DOHH2 (cell line): ENCODE measurements at regions not wholly inside any gene's neighbourhood (a gene's known extent, or its start where the extent isn't known, plus 50 kb on each side); places are given as distances from the start of the nearest gene placed in this dataset.
"Not testable (repeated sequence)": the region's sequence is repeated elsewhere in the genome, so short reads cannot be mapped to it uniquely, and the experiment has no call there.

Experiments used
- H3F3A ChIP-seq: fragments of 200-600 bp; sonication (generic), shearing (Covaris generic); 2 replicates; pipeline ENCODE4 v1.6.0; 2016; ENCODE audit warnings: antibody characterized with exemption, mild to moderate bottlenecking; ENCODE audit not compliant: control insufficient read depth, insufficient read depth
- H3K27ac ChIP-seq: fragments of 200-600 bp; sonication (generic); 2 replicates; pipeline ENCODE4 v1.5.1; 2014; ENCODE audit warnings: low read depth, mild to moderate bottlenecking, low read length, moderate library complexity
- H3K27me3 ChIP-seq: fragments of 200-600 bp; sonication (generic); 2 replicates; pipeline ENCODE4 v1.6.1; 2014; ENCODE audit warnings: mild to moderate bottlenecking, low read length, mixed read lengths; ENCODE audit not compliant: control insufficient read depth
- H3K36me3 ChIP-seq: fragments of 200-600 bp; sonication (generic); 2 replicates; pipeline ENCODE4 v1.6.1; 2014; ENCODE audit warnings: mild to moderate bottlenecking, low read length, moderate library complexity, mixed read lengths; ENCODE audit not compliant: control insufficient read depth
- H3K4me1 ChIP-seq: fragments of 200-600 bp; sonication (generic); 2 replicates; pipeline ENCODE4 v1.6.1; 2014; ENCODE audit warnings: mild to moderate bottlenecking, low read length, mixed read lengths; ENCODE audit not compliant: control insufficient read depth
- H3K4me2 ChIP-seq: fragments of 200-600 bp; sonication (generic); 2 replicates; pipeline ENCODE4 v1.6.0; 2014; ENCODE audit warnings: mild to moderate bottlenecking, low read length, moderate library complexity
- H3K4me3 ChIP-seq: fragments of 200-600 bp; sonication (generic); 2 replicates; pipeline ENCODE4 v1.5.1; 2014; ENCODE audit warnings: mild to moderate bottlenecking, low read length, mixed read lengths
- H3K79me2 ChIP-seq: fragments of 200-600 bp; sonication (generic); 2 replicates; pipeline ENCODE4 v1.6.1; 2014; ENCODE audit warnings: mild to moderate bottlenecking, low read length, mixed read lengths; ENCODE audit not compliant: control insufficient read depth
- H3K9me2 ChIP-seq: fragments of 200-600 bp; sonication (generic); replicated peaks from 2 replicates; pipeline ENCODE4 v1.6.1; 2014; ENCODE audit warnings: mild to moderate bottlenecking, low read length, mixed read lengths; ENCODE audit not compliant: control insufficient read depth
- H3K9me3 ChIP-seq: fragments of 200-600 bp; sonication (generic); 2 replicates; pipeline ENCODE4 v1.6.1; 2014; ENCODE audit warnings: antibody characterized with exemption, low read length, mixed read lengths; ENCODE audit not compliant: control insufficient read depth, insufficient read depth
- H4K20me1 ChIP-seq: fragments of 200-600 bp; sonication (generic); 2 replicates; pipeline ENCODE4 v1.6.0; 2014; ENCODE audit warnings: low read depth, mild to moderate bottlenecking, antibody characterized with exemption, low read length, moderate library complexity; ENCODE audit not compliant: control insufficient read depth, insufficient read depth
- CTCF ChIP-seq: fragments of 200-600 bp; sonication (generic); IDR thresholded peaks from one replicate; pipeline ENCODE4 v1.5.1; 2014; ENCODE audit warnings: antibody characterized with exemption, mild to moderate bottlenecking, low read depth, low read length; ENCODE audit not compliant: poor library complexity, severe bottlenecking
- EZH2phosphoT487 ChIP-seq: fragments of 200-600 bp; sonication (generic); IDR thresholded peaks from 2 replicates; pipeline ENCODE4 v1.6.1; 2017; ENCODE audit warnings: borderline replicate concordance, mild to moderate bottlenecking, antibody characterized with exemption, low read length, moderate library complexity, mixed read lengths

GRCh38 chr15:35243758-35244157, 158.7 kb upstream of the NANOGP8 start:
- no peaks in the 10 kb centered on the region for H3K9me3 ChIP-seq
- H3K36me3 ChIP-seq = no peaks in the 10 kb centered on the region
- H3K4me1 ChIP-seq = no peaks in the 10 kb centered on the region
- H3K27ac ChIP-seq = no peak overlapping the region
- H3K9me2 ChIP-seq = no peaks in the 10 kb centered on the region
- H3K4me3 ChIP-seq = no peak overlapping the region
- no peaks in the 10 kb centered on the region for H4K20me1 ChIP-seq
- no peak overlapping the region for H3K4me2 ChIP-seq
- TF ChIP-seq EZH2phosphoT487 (no peak), CTCF (no peak)
- no peaks in the 10 kb centered on the region for H3K27me3 ChIP-seq
- H3K79me2 ChIP-seq = no peaks in the 10 kb centered on the region
- no peaks in the 10 kb centered on the region for H3F3A ChIP-seq

- H3K4me3 ChIP-seq, H3K79me2 ChIP-seq, H3K27ac ChIP-seq, H3K9me3 ChIP-seq, H3K27me3 ChIP-seq, H3K4me1 ChIP-seq, H3K36me3 ChIP-seq, H3F3A ChIP-seq, H3K4me2 ChIP-seq, H3K9me2 ChIP-seq, H4K20me1 ChIP-seq: not testable (repeated sequence)
These were observed 154.6 kb upstream of the NANOGP8 start for GRCh38 chr15:35239693-35240092.

GRCh38 chr15:35238448-35238847, 153.4 kb upstream of the NANOGP8 start:
- H3K9me2 ChIP-seq, H3F3A ChIP-seq, H3K4me2 ChIP-seq, H3K27ac ChIP-seq, H3K27me3 ChIP-seq, H3K4me1 ChIP-seq, H3K9me3 ChIP-seq, H3K79me2 ChIP-seq, H3K36me3 ChIP-seq, H3K4me3 ChIP-seq, H4K20me1 ChIP-seq: not testable (repeated sequence)

GRCh38 chr15:35229085-35229484, 144.0 kb upstream of the NANOGP8 start:
- Histone ChIP-seq H3K4me1 (no peaks in the 10 kb centered on the region), H3K79me2 (no peaks in the 10 kb centered on the region), H3K9me3 (no peaks in the 10 kb centered on the region), H3K27me3 (no peaks in the 10 kb centered on the region), H3K27ac (no peak overlapping the region), H3K4me2 (no peak overlapping the region), H4K20me1 (no peaks in the 10 kb centered on the region), H3K4me3 (no peak overlapping the region), H3K9me2 (no peaks in the 10 kb centered on the region), H3F3A (no peaks in the 10 kb centered on the region), H3K36me3 (no peaks in the 10 kb centered on the region)
- no peak for TF ChIP-seq CTCF
- TF ChIP-seq EZH2phosphoT487 = no peak
